DOHH2 (cell line): ENCODE measurements at regions not wholly inside any gene's neighbourhood (a gene's known extent, or its start where the extent isn't known, plus 50 kb on each side); places are given as distances from the start of the nearest gene placed in this dataset.

Source experiments
- EZH2phosphoT487 ChIP-seq: fragments of 200-600 bp; sonication (generic); IDR thresholded peaks from 2 replicates; pipeline ENCODE4 v1.6.1; 2017; ENCODE audit warnings: borderline replicate concordance, mild to moderate bottlenecking, antibody characterized with exemption, low read length, moderate library complexity, mixed read lengths
- TF ChIP-seq, protein P1 (sequence below): fragments of 200-600 bp; sonication (generic); IDR thresholded peaks from one replicate; pipeline ENCODE4 v1.5.1; 2014; ENCODE audit warnings: antibody characterized with exemption, mild to moderate bottlenecking, low read depth, low read length; ENCODE audit not compliant: poor library complexity, severe bottlenecking

GRCh38 chr20:57808264-57809070 lies 98.7 kb upstream of the PMEPA1 start:
- TF ChIP-seq, protein P1, sequence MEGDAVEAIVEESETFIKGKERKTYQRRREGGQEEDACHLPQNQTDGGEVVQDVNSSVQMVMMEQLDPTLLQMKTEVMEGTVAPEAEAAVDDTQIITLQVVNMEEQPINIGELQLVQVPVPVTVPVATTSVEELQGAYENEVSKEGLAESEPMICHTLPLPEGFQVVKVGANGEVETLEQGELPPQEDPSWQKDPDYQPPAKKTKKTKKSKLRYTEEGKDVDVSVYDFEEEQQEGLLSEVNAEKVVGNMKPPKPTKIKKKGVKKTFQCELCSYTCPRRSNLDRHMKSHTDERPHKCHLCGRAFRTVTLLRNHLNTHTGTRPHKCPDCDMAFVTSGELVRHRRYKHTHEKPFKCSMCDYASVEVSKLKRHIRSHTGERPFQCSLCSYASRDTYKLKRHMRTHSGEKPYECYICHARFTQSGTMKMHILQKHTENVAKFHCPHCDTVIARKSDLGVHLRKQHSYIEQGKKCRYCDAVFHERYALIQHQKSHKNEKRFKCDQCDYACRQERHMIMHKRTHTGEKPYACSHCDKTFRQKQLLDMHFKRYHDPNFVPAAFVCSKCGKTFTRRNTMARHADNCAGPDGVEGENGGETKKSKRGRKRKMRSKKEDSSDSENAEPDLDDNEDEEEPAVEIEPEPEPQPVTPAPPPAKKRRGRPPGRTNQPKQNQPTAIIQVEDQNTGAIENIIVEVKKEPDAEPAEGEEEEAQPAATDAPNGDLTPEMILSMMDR, result no peak
- no peak for TF ChIP-seq EZH2phosphoT487
